Activated naive CD8-positive, alpha-beta T cell treated with anti-CD3 and anti-CD28 coated beads for 36 hours (primary cell): ENCODE measurements at regions not wholly inside any gene's neighbourhood (a gene's known extent, or its start where the extent isn't known, plus 50 kb on each side); places are given as distances from the start of the nearest gene placed in this dataset.
"Not testable (repeated sequence)": the region's sequence is repeated elsewhere in the genome, so short reads cannot be mapped to it uniquely, and the experiment has no call there.

Source experiments
- DNase-seq: peaks from one replicate; pipeline ENCODE4 v3.0.0; 2021
- H3K27ac Mint-ChIP-seq: one replicate; pipeline ENCODE4 v1.8.0; 2022; ENCODE audit warnings: mild to moderate bottlenecking, moderate library complexity, mixed read lengths
- H3K27me3 Mint-ChIP-seq: one replicate; pipeline ENCODE4 v1.8.0; 2022; ENCODE audit warnings: mild to moderate bottlenecking, mixed read lengths
- H3K36me3 Mint-ChIP-seq: one replicate; pipeline ENCODE4 v1.8.0; 2021; ENCODE audit warnings: mild to moderate bottlenecking, mixed read lengths
- H3K4me1 Mint-ChIP-seq: one replicate; pipeline ENCODE4 v1.8.0; 2021; ENCODE audit warnings: mixed read lengths
- H3K4me3 Mint-ChIP-seq: one replicate; pipeline ENCODE4 v1.8.0; 2022; ENCODE audit warnings: mild to moderate bottlenecking, moderate library complexity, mixed read lengths
- H3K9me3 Mint-ChIP-seq: one replicate; pipeline ENCODE4 v1.8.0; 2022; ENCODE audit warnings: mixed read lengths

DNA sequence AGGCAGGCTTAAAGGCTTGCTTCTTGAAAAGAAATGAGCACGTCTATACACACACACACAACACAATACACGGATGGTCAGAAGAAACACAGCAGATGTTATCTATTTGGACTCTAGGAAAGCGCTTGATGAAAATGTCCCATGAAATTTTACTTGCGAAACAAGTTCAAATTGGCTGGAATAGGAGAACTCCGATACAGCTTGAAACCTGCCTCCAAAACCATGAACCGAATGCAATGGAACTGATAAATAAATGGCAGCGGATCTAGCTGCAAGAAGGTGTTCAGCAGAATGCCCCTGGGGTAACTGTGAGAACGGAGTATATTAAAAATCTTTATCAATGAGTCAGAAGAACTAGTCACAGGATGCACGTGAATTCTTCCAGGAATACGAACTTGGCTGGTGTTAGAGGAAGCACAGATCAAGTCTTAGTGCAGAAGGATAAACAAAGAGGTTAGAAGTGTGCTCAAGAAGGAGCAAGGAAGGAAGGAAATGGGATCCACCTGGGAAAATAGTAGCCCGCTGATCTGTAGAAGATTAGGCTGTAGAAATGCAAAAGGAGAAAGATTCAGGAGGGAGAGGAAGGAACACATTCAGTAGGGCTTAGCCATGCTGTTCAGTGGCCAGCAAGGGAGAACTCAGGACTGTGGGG, 142.0 kb upstream of the PRKCQ start:
- H3K27ac Mint-ChIP-seq, result no peak overlapping the region
- H3K4me1 Mint-ChIP-seq, result peaks cover 9% of the 10 kb centered on the region
- no peaks in the 10 kb centered on the region for H3K36me3 Mint-ChIP-seq
- no peaks in the 10 kb centered on the region for H3K9me3 Mint-ChIP-seq
- H3K27me3 Mint-ChIP-seq, result peaks cover 44% of the 10 kb centered on the region
- no peak for DNase-seq
- no peak overlapping the region for H3K4me3 Mint-ChIP-seq

DNA sequence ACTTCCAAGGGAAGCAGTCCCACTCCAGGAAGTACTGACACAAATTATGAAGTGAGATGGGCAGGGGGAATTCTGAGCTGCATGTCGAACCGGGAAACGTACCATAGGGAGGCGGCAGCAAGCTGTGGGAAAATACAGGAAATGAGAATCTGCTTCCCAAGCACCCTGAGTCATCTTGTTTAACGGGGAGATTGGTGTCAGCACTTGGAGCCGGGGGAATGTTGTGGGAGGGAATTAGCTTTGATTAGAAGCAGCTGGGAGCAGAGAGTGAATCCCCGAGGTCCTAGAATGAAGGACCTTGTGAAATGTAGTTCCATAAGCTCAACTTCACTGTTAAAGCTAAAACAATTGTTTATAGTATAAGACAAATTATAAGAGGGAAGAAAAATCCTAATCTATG, 141.4 kb upstream of the PRKCQ start:
- Mint-ChIP-seq H3K36me3 (no peaks in the 10 kb centered on the region), H3K27me3 (peaks cover 40% of the 10 kb centered on the region), H3K4me1 (peaks cover 9% of the 10 kb centered on the region), H3K9me3 (no peaks in the 10 kb centered on the region), H3K4me3 (no peak overlapping the region), H3K27ac (no peak overlapping the region)
- no peak for DNase-seq

DNA sequence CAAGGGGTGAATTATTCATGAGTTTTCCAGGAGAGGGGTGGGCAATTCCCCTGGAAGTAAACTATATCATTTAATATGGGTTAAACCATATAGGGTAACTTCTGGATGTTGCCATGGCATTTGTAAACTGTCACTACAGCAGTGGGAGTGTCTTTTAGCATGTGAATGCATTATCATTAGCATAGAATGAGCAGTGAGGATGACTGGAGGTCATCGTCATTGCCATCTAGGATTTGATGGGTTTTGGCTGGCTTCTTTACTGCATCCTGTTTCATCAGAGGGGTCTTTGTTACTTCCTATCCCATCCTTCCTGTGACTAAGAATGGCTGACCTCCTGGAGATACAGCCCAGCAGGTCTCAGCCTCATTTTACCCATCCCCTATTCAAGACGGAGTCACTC, 139.5 kb upstream of the PRKCQ start:
- H3K4me1 Mint-ChIP-seq, result peaks cover 9% of the 10 kb centered on the region
- DNase-seq, result no peak
- H3K9me3 Mint-ChIP-seq, result no peaks in the 10 kb centered on the region
- no peaks in the 10 kb centered on the region for H3K36me3 Mint-ChIP-seq
- H3K27me3 Mint-ChIP-seq, result peaks cover 35% of the 10 kb centered on the region
- H3K4me3 Mint-ChIP-seq, result no peak overlapping the region
- H3K27ac Mint-ChIP-seq, result no peak overlapping the region

DNA sequence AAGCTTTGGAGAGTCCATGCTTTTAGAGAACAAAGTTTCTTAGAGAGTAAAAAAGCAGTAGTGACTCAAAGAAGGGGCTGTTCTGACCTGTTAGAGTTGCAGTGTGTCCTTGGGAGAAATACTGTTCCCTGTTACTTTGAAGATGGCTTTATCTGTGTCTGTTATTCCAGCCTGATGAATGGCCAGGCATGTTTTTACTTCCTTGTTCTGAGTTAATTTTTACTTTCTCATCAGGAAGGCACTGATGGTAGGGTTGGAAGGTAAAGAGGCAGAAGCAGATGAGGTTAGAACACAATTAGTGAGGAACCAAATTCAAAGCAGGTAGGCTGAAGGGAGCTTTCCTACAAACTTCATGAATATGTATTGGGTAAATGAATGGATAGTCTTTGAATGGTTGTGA, 138.5 kb upstream of the PRKCQ start:
- DNase-seq, result no peak
- Mint-ChIP-seq H3K4me1 (peaks cover 14% of the 10 kb centered on the region), H3K4me3 (no peak overlapping the region), H3K27me3 (peaks cover 31% of the 10 kb centered on the region), H3K27ac (no peak overlapping the region), H3K9me3 (no peaks in the 10 kb centered on the region), H3K36me3 (no peaks in the 10 kb centered on the region)

DNA sequence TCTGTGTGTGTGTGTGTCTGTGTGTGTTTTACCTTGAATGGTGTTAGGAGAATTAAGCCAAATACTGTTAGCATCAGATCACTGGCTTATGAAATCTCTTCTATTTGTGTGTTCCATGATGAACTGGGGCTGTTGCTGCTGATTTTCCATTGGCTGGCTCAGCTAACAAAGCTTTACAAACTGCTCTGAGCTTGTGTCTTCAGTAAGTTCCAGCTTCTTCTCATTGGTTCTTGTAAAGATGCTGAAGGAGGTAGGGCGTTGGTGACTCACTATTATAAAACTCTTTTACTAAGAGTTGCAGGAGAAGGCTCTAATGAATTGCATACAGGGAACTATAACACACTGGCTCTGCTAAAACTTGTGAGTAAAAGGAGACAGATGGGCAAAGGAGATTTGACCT, 136.4 kb upstream of the PRKCQ start:
- H3K4me3 Mint-ChIP-seq, result no peak overlapping the region
- H3K27me3 Mint-ChIP-seq, result peaks cover 28% of the 10 kb centered on the region
- no peaks in the 10 kb centered on the region for H3K36me3 Mint-ChIP-seq
- no peak overlapping the region for H3K27ac Mint-ChIP-seq
- no peak for DNase-seq
- peaks cover 9% of the 10 kb centered on the region for H3K4me1 Mint-ChIP-seq
- no peaks in the 10 kb centered on the region for H3K9me3 Mint-ChIP-seq

DNA sequence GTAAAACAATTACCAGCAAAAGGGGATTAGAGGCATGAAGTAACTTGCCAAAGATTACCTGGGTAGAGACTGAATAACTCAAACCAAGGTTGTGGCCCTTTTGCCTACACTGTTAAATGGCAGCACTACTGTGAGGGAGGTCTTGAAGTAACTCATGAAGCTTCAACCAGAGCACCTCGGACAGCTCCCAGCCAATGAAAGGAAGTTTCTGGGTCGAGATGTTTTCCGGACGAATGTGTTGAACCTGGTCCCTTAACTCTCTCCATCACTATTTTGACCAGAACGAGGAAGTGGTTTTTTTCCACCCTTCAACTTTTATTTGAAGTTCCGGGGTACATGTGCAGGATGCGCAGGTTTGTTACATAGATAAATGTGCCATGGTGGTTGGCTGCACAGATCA, 133.6 kb upstream of the PRKCQ start:
- peaks cover 10% of the 10 kb centered on the region for H3K4me1 Mint-ChIP-seq
- no peaks in the 10 kb centered on the region for H3K9me3 Mint-ChIP-seq
- H3K4me3 Mint-ChIP-seq, result no peak overlapping the region
- DNase-seq, result no peak
- no peaks in the 10 kb centered on the region for H3K36me3 Mint-ChIP-seq
- H3K27ac Mint-ChIP-seq, result no peak overlapping the region
- peaks cover 29% of the 10 kb centered on the region for H3K27me3 Mint-ChIP-seq

DNA sequence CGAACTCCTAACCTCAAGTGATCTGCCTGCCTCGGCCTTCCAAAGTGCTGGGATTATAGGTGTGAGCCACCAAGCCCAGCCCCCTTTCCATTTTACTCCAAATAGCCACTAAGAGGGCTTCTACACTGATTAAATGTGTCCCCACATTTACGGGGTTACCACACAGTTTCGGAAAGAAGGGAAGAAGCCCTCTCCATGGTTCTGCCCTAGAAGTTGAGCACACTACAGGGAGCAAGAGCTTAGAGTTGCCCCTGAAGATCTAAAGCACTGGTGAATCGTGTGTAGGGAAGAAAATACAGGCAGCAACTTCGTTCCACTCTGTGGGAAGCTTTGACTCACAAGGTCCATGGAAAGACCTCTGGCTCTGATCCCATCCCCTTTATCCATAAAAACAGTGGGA, 133.0 kb upstream of the PRKCQ start:
- Mint-ChIP-seq H3K9me3 (no peaks in the 10 kb centered on the region), H3K4me3 (no peak overlapping the region), H3K36me3 (no peaks in the 10 kb centered on the region), H3K27me3 (peaks cover 26% of the 10 kb centered on the region), H3K4me1 (peaks cover 10% of the 10 kb centered on the region), H3K27ac (no peak overlapping the region)
- no peak for DNase-seq

DNA sequence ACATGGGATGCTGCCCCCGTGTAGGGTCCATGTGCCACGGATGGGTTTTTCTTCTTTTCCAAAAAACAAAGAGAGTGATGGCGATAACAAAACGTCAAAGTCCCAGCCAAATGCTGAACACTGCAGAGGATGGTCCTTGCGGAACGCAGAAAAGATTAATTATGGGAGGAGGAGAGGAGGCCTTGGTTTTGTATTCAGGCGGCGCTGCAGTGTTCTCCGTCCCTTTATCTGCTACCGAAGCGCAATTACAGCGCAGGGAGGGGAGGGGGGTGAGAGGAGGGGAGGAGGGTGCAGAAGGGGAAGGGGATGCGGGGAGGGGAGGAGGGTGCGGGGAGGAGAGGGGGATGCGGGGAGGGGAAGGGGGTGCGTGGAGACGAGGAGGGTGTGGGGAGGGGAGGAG, 131.8 kb upstream of the PRKCQ start:
- H3K27ac Mint-ChIP-seq, result no peak overlapping the region
- no peaks in the 10 kb centered on the region for H3K36me3 Mint-ChIP-seq
- peaks cover 10% of the 10 kb centered on the region for H3K4me1 Mint-ChIP-seq
- peaks cover 34% of the 10 kb centered on the region for H3K27me3 Mint-ChIP-seq
- H3K9me3 Mint-ChIP-seq, result no peaks in the 10 kb centered on the region
- no peak overlapping the region for H3K4me3 Mint-ChIP-seq
- DNase-seq, result no peak

DNA sequence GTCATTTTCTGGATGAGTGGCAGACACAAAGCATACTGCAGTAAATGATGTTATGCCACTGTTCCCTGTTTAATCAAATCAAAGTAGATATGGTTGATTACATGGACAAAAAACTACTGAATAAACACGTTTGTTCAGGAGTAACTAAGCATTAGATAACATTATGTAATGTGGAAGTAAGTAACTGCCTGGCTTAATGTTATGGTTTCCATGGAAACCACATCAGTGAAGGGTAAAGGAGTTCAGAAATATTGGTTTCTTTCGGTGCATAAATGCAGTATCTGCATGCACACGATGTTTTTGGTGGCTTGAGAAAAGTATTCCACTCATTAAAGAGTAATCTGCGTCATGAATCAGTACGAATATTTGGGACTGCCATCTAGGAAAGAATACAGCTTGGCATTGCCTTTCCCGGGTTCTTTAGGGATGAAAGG, 131.3 kb upstream of the PRKCQ start:
- Mint-ChIP-seq H3K27me3 (peaks cover 34% of the 10 kb centered on the region), H3K9me3 (no peaks in the 10 kb centered on the region), H3K36me3 (no peaks in the 10 kb centered on the region), H3K4me3 (no peak overlapping the region), H3K4me1 (peaks cover 10% of the 10 kb centered on the region), H3K27ac (no peak overlapping the region)
- DNase-seq, result no peak

DNA sequence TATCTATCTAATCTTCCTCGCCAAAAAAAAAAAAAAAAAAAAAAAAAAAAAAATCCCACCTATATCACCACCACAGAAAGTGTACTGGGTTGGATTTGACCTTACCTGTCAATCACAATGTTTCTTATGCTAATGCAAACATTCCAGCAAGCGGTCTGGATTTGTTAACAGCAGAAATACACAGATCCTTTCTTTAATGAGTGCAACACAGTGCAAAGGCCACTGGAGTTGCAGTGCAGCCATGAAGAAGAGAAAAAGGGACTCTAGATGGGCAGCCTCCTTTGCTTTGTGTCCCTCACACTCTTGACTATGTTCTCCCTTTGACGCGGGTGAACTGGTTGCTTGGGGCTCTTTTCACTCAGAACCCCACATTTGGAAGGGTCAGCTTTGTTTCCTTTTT, 127.3 kb upstream of the PRKCQ start:
- H3K4me3 Mint-ChIP-seq, result no peak overlapping the region
- H3K36me3 Mint-ChIP-seq, result no peaks in the 10 kb centered on the region
- H3K27me3 Mint-ChIP-seq, result peaks cover 33% of the 10 kb centered on the region
- H3K9me3 Mint-ChIP-seq, result no peaks in the 10 kb centered on the region
- H3K27ac Mint-ChIP-seq, result no peak overlapping the region
- H3K4me1 Mint-ChIP-seq, result peaks cover 3% of the 10 kb centered on the region
- no peak for DNase-seq

DNA sequence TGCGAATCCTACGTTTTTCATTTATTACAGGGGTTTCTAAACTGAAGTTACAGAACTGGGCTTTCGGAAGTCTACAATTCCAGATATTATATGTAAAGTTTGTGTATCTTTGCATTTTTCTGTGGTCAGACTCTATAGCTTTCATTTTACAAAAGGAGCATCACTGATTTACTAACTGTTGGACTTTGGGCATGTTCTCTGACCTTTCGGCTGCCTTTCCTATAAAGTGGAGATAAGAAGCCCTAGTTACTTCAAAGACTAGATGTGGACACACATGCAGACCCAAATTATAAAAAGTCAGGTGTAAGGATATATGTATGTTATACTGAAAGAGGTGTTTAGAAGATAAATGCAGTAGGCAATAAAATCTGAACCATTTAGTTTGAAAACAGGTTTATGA, 126.6 kb upstream of the PRKCQ start:
- DNase-seq, result no peak
- H3K27me3 Mint-ChIP-seq, result peaks cover 31% of the 10 kb centered on the region
- peaks cover 3% of the 10 kb centered on the region for H3K4me1 Mint-ChIP-seq
- H3K27ac Mint-ChIP-seq, result no peak overlapping the region
- H3K36me3 Mint-ChIP-seq, result no peaks in the 10 kb centered on the region
- H3K9me3 Mint-ChIP-seq, result no peaks in the 10 kb centered on the region
- no peak overlapping the region for H3K4me3 Mint-ChIP-seq

DNA sequence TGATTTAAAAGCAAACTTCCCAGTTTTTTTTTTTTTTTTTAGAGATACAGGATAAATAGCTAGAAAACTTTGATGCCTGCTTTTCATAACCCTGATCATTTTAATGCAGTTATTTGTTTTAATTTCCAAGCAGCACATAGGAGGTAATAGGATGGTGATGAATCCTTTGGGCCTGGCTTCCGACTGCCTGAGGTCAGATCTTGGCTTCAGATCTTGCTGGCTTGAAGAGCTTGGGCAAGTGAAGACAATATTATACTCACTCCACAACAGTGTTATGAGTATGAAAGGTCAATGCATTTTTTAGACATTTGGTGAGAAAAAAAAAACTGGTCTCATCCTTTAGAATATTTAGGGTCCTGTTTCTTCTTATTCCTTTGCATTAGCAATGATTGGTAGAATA, 124.8 kb upstream of the PRKCQ start:
- Mint-ChIP-seq H3K9me3 (no peaks in the 10 kb centered on the region), H3K36me3 (no peaks in the 10 kb centered on the region), H3K4me1 (peaks cover 3% of the 10 kb centered on the region), H3K27me3 (peaks cover 20% of the 10 kb centered on the region), H3K27ac (no peak overlapping the region), H3K4me3 (no peak overlapping the region)
- DNase-seq, result no peak

DNA sequence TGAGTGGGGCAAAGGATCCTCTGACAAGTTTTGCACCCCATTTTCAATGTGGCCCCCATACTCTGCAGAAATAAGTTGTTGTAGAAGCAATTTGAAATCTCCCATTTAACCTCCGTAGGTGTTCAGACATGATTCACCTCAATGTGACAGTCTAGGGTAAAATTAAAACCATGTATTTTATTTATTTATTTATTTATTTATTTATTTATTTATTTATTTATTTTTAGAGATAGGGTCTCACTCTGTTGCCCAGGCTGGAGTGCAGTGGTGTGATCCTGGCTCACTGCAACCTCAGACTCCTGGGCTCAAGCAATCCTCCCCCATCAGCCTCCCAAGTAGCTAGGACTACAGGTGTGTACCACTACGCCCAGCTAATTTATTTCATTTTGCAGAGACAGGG, 122.8 kb upstream of the PRKCQ start:
- not testable (repeated sequence) for H3K27ac Mint-ChIP-seq, DNase-seq, H3K4me1 Mint-ChIP-seq, H3K4me3 Mint-ChIP-seq, H3K9me3 Mint-ChIP-seq, H3K36me3 Mint-ChIP-seq
- H3K27me3 Mint-ChIP-seq, result peaks cover 11% of the 10 kb centered on the region

DNA sequence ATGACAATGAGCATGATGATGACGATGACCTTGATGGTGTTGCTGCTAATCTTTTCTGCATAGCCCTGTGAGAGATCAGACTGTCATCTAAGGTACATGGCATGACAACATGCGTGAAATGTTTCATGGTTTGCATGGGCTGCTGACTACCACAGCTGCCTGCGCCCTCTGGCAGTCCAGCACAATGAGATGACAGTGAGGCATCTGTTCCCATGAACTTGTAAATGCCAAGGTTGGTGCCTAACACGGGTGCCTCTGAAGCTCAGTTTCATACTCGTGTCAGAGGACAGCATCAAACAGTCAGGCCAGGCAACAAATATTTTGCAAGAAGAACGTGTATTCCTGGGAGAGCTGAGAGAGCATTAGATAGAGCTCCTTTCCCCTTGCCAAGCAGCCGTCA, 122.0 kb upstream of the PRKCQ start:
- H3K27ac Mint-ChIP-seq, result no peak overlapping the region
- H3K4me3 Mint-ChIP-seq, result no peak overlapping the region
- no peaks in the 10 kb centered on the region for H3K4me1 Mint-ChIP-seq
- peaks cover 5% of the 10 kb centered on the region for H3K27me3 Mint-ChIP-seq
- H3K36me3 Mint-ChIP-seq, result no peaks in the 10 kb centered on the region
- DNase-seq, result no peak
- H3K9me3 Mint-ChIP-seq, result no peaks in the 10 kb centered on the region

DNA sequence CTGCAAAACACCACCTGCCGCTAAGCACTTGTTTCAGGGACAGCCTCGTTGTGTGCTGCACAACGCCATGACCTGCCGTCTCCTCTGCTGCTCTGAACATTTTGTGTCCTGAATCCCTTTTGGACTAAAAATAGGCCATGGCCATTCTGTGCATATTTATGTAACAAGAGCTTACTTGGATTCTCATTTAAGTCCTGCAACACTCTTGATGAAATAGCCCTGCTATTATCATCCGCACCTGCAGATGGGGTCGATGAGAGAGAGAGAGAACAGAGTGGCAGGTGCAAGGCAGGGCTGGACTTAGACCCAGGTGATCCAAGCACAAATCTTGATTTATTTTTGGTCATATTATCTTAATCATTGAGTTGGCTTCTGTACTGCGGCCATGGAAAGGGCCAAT, 121.2 kb upstream of the PRKCQ start:
- no peak for DNase-seq
- no peak overlapping the region for H3K27ac Mint-ChIP-seq
- no peaks in the 10 kb centered on the region for H3K4me1 Mint-ChIP-seq

DNA sequence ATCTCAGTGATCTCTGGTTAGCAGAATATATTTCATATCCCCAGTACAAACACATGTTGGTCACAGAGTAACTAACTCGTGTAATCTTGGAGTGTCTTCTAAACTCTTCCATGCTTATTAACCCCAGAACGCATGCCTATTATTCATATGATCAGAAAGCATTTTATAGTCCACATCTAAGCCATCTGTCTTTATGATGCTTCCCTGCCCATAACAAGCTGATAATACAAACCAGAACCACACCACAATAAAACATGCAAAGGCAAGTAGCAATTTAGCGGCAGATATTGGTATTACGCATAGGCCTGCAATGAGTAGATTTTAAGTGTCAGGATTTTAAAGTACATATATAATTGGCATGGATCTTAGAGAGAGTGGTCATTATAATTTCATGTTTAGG, 120.0 kb upstream of the PRKCQ start:
- H3K27me3 Mint-ChIP-seq, result peaks cover 3% of the 10 kb centered on the region
- H3K4me1 Mint-ChIP-seq, result peaks cover 8% of the 10 kb centered on the region
- no peak overlapping the region for H3K27ac Mint-ChIP-seq
- H3K4me3 Mint-ChIP-seq, result no peak overlapping the region
- no peak for DNase-seq
- H3K9me3 Mint-ChIP-seq, result no peaks in the 10 kb centered on the region
- no peaks in the 10 kb centered on the region for H3K36me3 Mint-ChIP-seq

More for the DNA sequence above, 121.2 kb upstream of the PRKCQ start:
- Mint-ChIP-seq H3K27me3 (peaks cover 4% of the 10 kb centered on the region), H3K4me3 (no peak overlapping the region), H3K9me3 (no peaks in the 10 kb centered on the region), H3K36me3 (no peaks in the 10 kb centered on the region)

DNA sequence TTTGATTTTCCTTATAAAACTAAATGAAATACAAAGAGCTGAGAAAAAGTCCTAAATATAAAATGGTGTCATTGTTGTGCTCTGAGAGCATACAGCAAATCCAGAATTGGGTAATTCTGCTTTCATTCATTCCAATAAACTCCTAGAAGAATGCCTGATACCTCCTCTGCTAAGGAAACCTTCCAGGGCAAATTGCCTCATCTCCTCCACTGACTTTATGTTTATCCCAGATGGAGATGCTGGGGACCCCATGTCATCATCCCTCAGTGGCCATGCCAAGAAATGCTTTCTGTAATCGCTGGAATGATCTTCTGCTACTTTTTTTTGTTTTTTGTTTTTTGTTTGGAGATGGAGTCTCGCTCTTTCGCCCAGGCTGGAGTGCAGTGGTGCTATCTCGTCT, 119.3 kb upstream of the PRKCQ start:
- no peaks in the 10 kb centered on the region for H3K27me3 Mint-ChIP-seq
- no peak for DNase-seq
- no peak overlapping the region for H3K27ac Mint-ChIP-seq
- H3K4me1 Mint-ChIP-seq, result peaks cover 15% of the 10 kb centered on the region
- no peak overlapping the region for H3K4me3 Mint-ChIP-seq
- no peaks in the 10 kb centered on the region for H3K36me3 Mint-ChIP-seq
- no peaks in the 10 kb centered on the region for H3K9me3 Mint-ChIP-seq
